ENCODE measurements at regions not wholly inside any gene's neighbourhood (a gene's known extent, or its start where the extent isn't known, plus 50 kb on each side); places are given as distances from the start of the nearest gene placed in this dataset.

DNA sequence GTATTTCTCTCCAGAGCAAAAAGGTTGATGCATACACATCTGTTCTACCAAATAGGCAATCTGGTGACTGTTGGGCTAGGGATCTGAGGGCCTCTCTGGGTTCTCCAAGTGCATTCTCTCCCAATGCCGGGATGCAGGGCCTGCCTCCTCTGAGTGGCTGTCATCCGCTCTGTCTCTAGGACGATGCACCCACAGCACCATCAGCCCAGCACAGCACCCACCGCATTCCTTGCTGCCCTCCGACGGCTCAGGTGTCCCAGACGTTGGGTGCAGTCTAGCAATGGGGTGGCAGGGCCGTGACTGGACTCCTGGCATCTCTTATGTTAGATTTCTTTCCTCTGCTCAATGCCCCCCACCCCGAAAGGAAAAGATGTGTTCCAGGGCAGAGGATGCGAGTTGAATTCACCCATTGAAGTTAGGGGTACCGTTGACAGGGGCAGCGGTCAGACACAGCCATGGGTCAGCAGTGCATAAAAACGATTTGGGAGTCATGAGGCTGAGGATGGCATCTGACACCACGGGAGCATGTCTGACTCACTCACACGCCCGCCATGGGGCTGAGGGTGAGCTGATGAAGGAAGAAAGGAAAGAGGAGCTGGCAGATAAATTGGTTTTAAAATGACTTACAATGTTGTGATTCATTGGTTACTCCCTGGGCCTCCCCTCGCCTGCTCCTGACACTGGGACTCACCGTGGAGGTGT is 93.2 kb upstream of the C14orf180 start:
- Mint-ChIP-seq H3K9me3 (ENCODE audit: unreplicated experiment) (peaks cover 12% of the 10 kb centered on the region), H3K27ac (ENCODE audit: unreplicated experiment) (no peak overlapping the region), H3K4me1 (ENCODE audit: unreplicated experiment) (no peaks in the 10 kb centered on the region), H3K27me3 (ENCODE audit: unreplicated experiment) (peaks cover 6% of the 10 kb centered on the region), H3K36me3 (ENCODE audit: low read depth, unreplicated experiment) (peaks cover 12% of the 10 kb centered on the region), H3K4me3 (ENCODE audit: unreplicated experiment) (no peak overlapping the region)
- no peak for DNase-seq (ENCODE audit: low spot score)
- TF ChIP-seq, protein P1, sequence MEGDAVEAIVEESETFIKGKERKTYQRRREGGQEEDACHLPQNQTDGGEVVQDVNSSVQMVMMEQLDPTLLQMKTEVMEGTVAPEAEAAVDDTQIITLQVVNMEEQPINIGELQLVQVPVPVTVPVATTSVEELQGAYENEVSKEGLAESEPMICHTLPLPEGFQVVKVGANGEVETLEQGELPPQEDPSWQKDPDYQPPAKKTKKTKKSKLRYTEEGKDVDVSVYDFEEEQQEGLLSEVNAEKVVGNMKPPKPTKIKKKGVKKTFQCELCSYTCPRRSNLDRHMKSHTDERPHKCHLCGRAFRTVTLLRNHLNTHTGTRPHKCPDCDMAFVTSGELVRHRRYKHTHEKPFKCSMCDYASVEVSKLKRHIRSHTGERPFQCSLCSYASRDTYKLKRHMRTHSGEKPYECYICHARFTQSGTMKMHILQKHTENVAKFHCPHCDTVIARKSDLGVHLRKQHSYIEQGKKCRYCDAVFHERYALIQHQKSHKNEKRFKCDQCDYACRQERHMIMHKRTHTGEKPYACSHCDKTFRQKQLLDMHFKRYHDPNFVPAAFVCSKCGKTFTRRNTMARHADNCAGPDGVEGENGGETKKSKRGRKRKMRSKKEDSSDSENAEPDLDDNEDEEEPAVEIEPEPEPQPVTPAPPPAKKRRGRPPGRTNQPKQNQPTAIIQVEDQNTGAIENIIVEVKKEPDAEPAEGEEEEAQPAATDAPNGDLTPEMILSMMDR (IDR thresholded peaks at IDR 0.05; ENCODE audit: unreplicated experiment): no peak

DNA sequence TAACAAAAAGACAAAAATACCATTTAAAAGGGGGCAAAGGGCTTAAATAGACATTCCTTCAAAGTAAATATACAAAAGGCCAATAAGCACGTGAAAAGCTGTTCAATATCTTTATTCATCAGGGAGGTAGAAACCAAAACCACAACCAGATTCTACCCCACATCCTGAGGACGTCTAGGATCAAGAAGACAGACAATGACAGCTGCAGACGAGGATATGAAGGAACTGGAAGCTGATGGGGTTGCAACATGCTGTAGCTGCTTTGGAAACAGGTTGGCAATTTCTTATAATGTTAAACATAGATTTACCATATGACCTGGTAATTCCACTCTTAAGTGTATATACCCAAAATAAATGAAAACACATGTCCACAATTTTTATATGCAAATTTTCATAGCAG is 85.1 kb upstream of the C14orf180 start:
- DNase-seq (ENCODE audit: low spot score): no peak
- Mint-ChIP-seq H3K27me3 (ENCODE audit: unreplicated experiment) (no peaks in the 10 kb centered on the region), H3K9me3 (ENCODE audit: unreplicated experiment) (no peaks in the 10 kb centered on the region), H3K27ac (ENCODE audit: unreplicated experiment) (no peak overlapping the region), H3K4me3 (ENCODE audit: unreplicated experiment) (no peak overlapping the region), H3K36me3 (ENCODE audit: low read depth, unreplicated experiment) (peaks cover 4% of the 10 kb centered on the region), H3K4me1 (ENCODE audit: unreplicated experiment) (no peaks in the 10 kb centered on the region)
- TF ChIP-seq, protein P1 (IDR thresholded peaks at IDR 0.05; ENCODE audit: unreplicated experiment): no peak

DNA sequence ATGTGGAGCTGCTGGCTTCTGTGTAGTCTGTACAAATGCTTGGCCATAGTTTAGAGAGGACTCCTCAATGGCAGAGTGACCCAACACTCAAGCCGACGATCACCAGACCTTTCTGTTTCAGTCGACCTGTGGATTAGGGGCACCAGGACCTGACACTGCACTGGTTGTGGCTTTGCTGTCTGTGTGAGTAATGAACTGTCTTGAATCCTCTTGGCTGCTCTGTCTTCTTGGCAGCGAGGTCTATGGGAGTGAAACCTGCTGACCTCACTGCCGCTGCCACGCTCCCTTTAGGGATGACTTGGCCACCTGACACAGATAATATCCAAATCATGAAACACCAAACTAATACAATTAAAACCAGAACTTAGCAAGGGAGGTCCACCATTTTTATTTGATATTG is 83.5 kb upstream of the C14orf180 start:
- Mint-ChIP-seq H3K4me3 (ENCODE audit: unreplicated experiment) (no peak overlapping the region), H3K36me3 (ENCODE audit: low read depth, unreplicated experiment) (peaks cover 4% of the 10 kb centered on the region), H3K4me1 (ENCODE audit: unreplicated experiment) (no peaks in the 10 kb centered on the region), H3K9me3 (ENCODE audit: unreplicated experiment) (no peaks in the 10 kb centered on the region), H3K27me3 (ENCODE audit: unreplicated experiment) (no peaks in the 10 kb centered on the region), H3K27ac (ENCODE audit: unreplicated experiment) (no peak overlapping the region)
- TF ChIP-seq, protein P1 (IDR thresholded peaks at IDR 0.05; ENCODE audit: unreplicated experiment): no peak
- DNase-seq (ENCODE audit: low spot score): no peak

DNA sequence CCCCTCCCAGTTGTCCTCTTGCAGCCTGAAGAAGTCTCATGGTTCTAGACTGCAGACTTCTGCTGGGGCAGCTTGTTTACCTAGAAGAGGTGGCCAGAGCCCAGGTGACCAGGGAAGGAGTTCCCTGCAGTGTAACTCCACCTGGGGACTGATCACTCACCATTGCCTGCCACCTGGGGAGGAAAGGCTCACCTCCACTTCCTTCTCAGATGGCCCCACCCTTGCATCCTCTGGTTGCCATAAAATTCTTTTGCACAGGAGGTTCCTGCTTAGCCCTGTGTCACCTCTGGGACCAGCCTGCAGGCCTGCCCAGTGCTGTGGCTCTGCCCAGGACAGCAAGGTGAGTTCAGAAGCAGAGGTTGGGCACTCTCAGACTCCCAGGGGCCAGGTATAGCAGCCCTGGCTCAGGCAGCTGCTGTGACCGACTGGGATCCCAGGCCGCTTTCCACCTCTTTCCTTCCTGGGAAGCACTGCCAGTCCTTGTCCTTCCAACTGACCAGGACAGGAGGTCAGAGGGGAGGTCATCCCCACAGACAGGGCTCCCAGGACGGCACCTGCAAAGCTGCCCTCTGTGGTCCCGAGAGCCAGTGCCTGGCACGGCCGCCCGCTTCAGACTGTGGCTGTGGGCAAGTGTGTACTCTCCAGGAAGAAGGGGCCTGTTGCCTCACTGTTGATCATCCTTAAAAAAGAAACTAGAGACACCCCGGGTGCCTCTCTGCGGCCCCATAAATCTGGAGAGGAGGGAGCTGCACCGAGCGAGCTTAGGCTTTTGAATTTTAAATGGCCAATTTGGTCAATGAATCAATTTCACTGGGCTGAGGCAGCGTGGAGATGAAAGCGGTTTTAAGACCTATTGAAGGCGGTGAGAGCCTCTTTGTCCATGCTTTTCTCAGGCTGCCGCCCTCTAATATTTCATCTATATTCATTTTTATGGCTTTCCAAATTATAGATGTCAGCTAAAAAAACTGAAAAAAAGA is 79.5 kb upstream of the C14orf180 start:
- Mint-ChIP-seq H3K36me3 (ENCODE audit: low read depth, unreplicated experiment) (peaks cover 9% of the 10 kb centered on the region), H3K27me3 (ENCODE audit: unreplicated experiment) (peaks cover 3% of the 10 kb centered on the region), H3K4me3 (ENCODE audit: unreplicated experiment) (no peak overlapping the region), H3K27ac (ENCODE audit: unreplicated experiment) (no peak overlapping the region), H3K9me3 (ENCODE audit: unreplicated experiment) (peaks cover 3% of the 10 kb centered on the region), H3K4me1 (ENCODE audit: unreplicated experiment) (no peaks in the 10 kb centered on the region)
- TF ChIP-seq, protein P1 (IDR thresholded peaks at IDR 0.05; ENCODE audit: unreplicated experiment): no peak
- no peak for DNase-seq (ENCODE audit: low spot score)

DNA sequence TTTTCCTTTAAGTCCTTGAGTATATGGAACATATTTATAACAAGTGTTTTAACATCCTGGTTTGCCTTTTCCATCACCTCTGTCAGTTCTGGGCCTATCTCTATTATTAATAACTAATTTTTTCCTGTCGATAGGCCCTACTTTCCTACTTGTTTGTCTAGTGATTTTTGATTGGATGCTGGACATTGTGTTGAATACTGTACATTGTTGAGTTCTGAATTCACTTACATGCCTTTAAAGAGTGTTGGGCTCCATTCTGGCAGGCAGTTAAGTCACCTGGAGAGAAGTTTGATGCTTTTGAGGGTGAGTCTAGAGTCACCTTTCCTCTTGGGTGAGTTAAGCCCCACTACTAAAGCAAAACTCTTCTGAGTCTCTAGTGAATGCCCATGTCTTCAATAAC is 77.5 kb upstream of the C14orf180 start:
- peaks cover 9% of the 10 kb centered on the region for H3K36me3 Mint-ChIP-seq (ENCODE audit: low read depth, unreplicated experiment)
- no peak for DNase-seq (ENCODE audit: low spot score)
- peaks cover 3% of the 10 kb centered on the region for H3K9me3 Mint-ChIP-seq (ENCODE audit: unreplicated experiment)
- no peaks in the 10 kb centered on the region for H3K4me1 Mint-ChIP-seq (ENCODE audit: unreplicated experiment)
- H3K27ac Mint-ChIP-seq (ENCODE audit: unreplicated experiment): no peak overlapping the region
- H3K4me3 Mint-ChIP-seq (ENCODE audit: unreplicated experiment): no peak overlapping the region
- peaks cover 3% of the 10 kb centered on the region for H3K27me3 Mint-ChIP-seq (ENCODE audit: unreplicated experiment)
- TF ChIP-seq, protein P1 (IDR thresholded peaks at IDR 0.05; ENCODE audit: unreplicated experiment): no peak

All from endothelial cell (in vitro differentiated cells).